Esophagus muscularis mucosa (tissue), 3 donors: ENCODE measurements at regions not wholly inside any gene's neighbourhood (a gene's known extent, or its start where the extent isn't known, plus 50 kb on each side); places are given as distances from the start of the nearest gene placed in this dataset.

Experiments
- CTCF ChIP-seq, 3 experiments: fragments of 200-600 bp in 2 of 3; fragments of 450-650 bp in 1 of 3; sonication (generic) in 2 of 3; IDR thresholded peaks; one replicate each; pipeline ENCODE4 v1.5.1; 2017 to 2019; ENCODE audit warnings: antibody characterized with exemption in 3 of 3, mild to moderate bottlenecking in 2 of 3, moderate library complexity in 1 of 3
- POLR2A ChIP-seq: fragments of 450-650 bp; IDR thresholded peaks from one replicate; pipeline ENCODE4 v1.6.1; 2017; ENCODE audit warnings: antibody characterized with exemption, moderate library complexity, mild to moderate bottlenecking, low read depth

- TF ChIP-seq POLR2A (no peak), CTCF (IDR thresholded peaks at IDR 0.05) (no peak)
Measured at GRCh38 chr7:53466371-53466770, 430.9 kb downstream of the POM121L12 start.
